Hepatocyte (in vitro differentiated cells): ENCODE measurements at regions not wholly inside any gene's neighbourhood (a gene's known extent, or its start where the extent isn't known, plus 50 kb on each side); places are given as distances from the start of the nearest gene placed in this dataset.

Experiments
- CTCF ChIP-seq: fragments of 200-600 bp; sonication (generic); IDR thresholded peaks from 2 replicates; pipeline ENCODE4 v1.5.1; 2016; ENCODE audit warnings: antibody characterized with exemption, mild to moderate bottlenecking; ENCODE audit not compliant: poor library complexity
- EZH2phosphoT487 ChIP-seq: fragments of 200-600 bp; sonication (generic); IDR thresholded peaks from one replicate; pipeline ENCODE4 v1.6.1; 2018; ENCODE audit warnings: antibody characterized with exemption, mild to moderate bottlenecking, low read depth, moderate library complexity; ENCODE audit not compliant: unreplicated experiment, severe bottlenecking

- TF ChIP-seq CTCF (no peak), EZH2phosphoT487 (no peak)
Measured at GRCh38 chr2:20130821-20131645, 79.6 kb upstream of the LAPTM4A start.
